CD14-positive monocyte (primary cell): ENCODE measurements at regions not wholly inside any gene's neighbourhood (a gene's known extent, or its start where the extent isn't known, plus 50 kb on each side); places are given as distances from the start of the nearest gene placed in this dataset.
"Not testable (repeated sequence)": the region's sequence is repeated elsewhere in the genome, so short reads cannot be mapped to it uniquely, and the experiment has no call there.

Experiments
- DNase-seq, 3 donors: peaks; one replicate each; pipeline ENCODE4 v3.0.0-alpha.2; 2011 to 2022
- H2AFZ ChIP-seq: 2 replicates; pipeline ENCODE4 v1.6.0; 2012; ENCODE audit warnings: mild to moderate bottlenecking, low read depth, low read length, inconsistent platforms; ENCODE audit not compliant: insufficient read depth, poor library complexity, severe bottlenecking
- H3K27ac ChIP-seq, 2 donors: 1 replicate in 1 of 2; 2 replicates in 1 of 2; pipeline ENCODE4 v1.5.1; 2012 to 2013; ENCODE audit warnings: low read length in 2 of 2, control low read depth in 1 of 2, inconsistent platforms in 1 of 2, low read depth in 1 of 2, mild to moderate bottlenecking in 1 of 2
- H3K27me3 ChIP-seq, 2 donors: one replicate each; pipeline versions ENCODE4 v1.6.0 to v1.6.1; 2011 to 2013; ENCODE audit warnings: low read length in 2 of 2; ENCODE audit not compliant: control insufficient read depth in 2 of 2, insufficient read depth in 2 of 2
- H3K36me3 ChIP-seq, 2 donors: replicated peaks in 1 of 2; 1 replicate in 1 of 2; 2 replicates in 1 of 2; pipeline versions ENCODE4 v1.5.1 to v1.6.1; 2012 to 2013; ENCODE audit warnings: low read length in 2 of 2, control low read depth in 1 of 2, inconsistent platforms in 1 of 2, mild to moderate bottlenecking in 1 of 2; ENCODE audit not compliant: insufficient read depth in 2 of 2, control insufficient read depth in 1 of 2
- H3K4me1 ChIP-seq, 2 donors: 1 replicate in 1 of 2; 2 replicates in 1 of 2; pipeline versions ENCODE4 v1.5.1 to v1.6.1; 2012 to 2013; ENCODE audit warnings: low read length in 2 of 2, control low read depth in 1 of 2, inconsistent platforms in 1 of 2, mild to moderate bottlenecking in 1 of 2, moderate library complexity in 1 of 2; ENCODE audit not compliant: insufficient read depth in 2 of 2, control insufficient read depth in 1 of 2
- H3K4me2 ChIP-seq: replicated peaks from 2 replicates; pipeline ENCODE3; 2012; ENCODE audit warnings: low read length, moderate library complexity, mild to moderate bottlenecking; ENCODE audit not compliant: poor library complexity, severe bottlenecking; ENCODE audit errors: extremely low read depth
- H3K4me3 ChIP-seq, 3 experiments: fragments of 200-600 bp in 1 of 3; sonication (generic) in 1 of 3; replicated peaks in 1 of 3; 1 replicate in 2 of 3; 2 replicates in 1 of 3; pipeline ENCODE4 v1.5.1; 2011 to 2013; ENCODE audit warnings: low read length in 3 of 3, mild to moderate bottlenecking in 3 of 3, control low read depth in 2 of 3, low read depth in 2 of 3, inconsistent platforms in 1 of 3, moderate library complexity in 1 of 3
- H3K79me2 ChIP-seq: 2 replicates; pipeline ENCODE4 v1.6.0; 2012; ENCODE audit warnings: mild to moderate bottlenecking, control low read depth, inconsistent platforms, low read length, moderate library complexity; ENCODE audit not compliant: insufficient read depth
- H3K9ac ChIP-seq: 2 replicates; pipeline ENCODE4 v1.6.0; 2017; ENCODE audit warnings: low read length, mild to moderate bottlenecking; ENCODE audit not compliant: insufficient read depth, poor library complexity, severe bottlenecking
- H3K9me3 ChIP-seq, 2 donors: replicated peaks in 1 of 2; 1 replicate in 1 of 2; 2 replicates in 1 of 2; pipeline versions ENCODE4 v1.5.1 to v1.6.1; 2012 to 2013; ENCODE audit warnings: low read length in 2 of 2, control low read depth in 1 of 2; ENCODE audit not compliant: control insufficient read depth in 1 of 2, insufficient read depth in 1 of 2
- H4K20me1 ChIP-seq: 2 replicates; pipeline ENCODE4 v1.6.0; 2012; ENCODE audit warnings: mild to moderate bottlenecking, low read length, control low read depth, moderate library complexity; ENCODE audit not compliant: insufficient read depth
- H3K27ac Mint-ChIP-seq, 7 donors: one replicate each; pipeline ENCODE4 v1.8.0; 2020; ENCODE audit warnings: mild to moderate bottlenecking in 7 of 7, mixed read lengths in 7 of 7, moderate library complexity in 6 of 7, inconsistent platforms in 2 of 7
- H3K27me3 Mint-ChIP-seq, 3 donors: one replicate each; pipeline ENCODE4 v1.8.0; 2021 to 2022; ENCODE audit warnings: low read depth in 3 of 3, mild to moderate bottlenecking in 3 of 3, mixed read lengths in 3 of 3, moderate library complexity in 3 of 3, inconsistent platforms in 1 of 3
- H3K36me3 Mint-ChIP-seq, 2 donors: one replicate each; pipeline ENCODE4 v1.8.0; 2020; ENCODE audit warnings: mixed read lengths in 2 of 2, inconsistent platforms in 1 of 2, mild to moderate bottlenecking in 1 of 2
- H3K4me1 Mint-ChIP-seq: one replicate; pipeline ENCODE4 v1.8.0; 2020; ENCODE audit warnings: mild to moderate bottlenecking, mixed read lengths
- H3K4me3 Mint-ChIP-seq, 2 donors: one replicate each; pipeline ENCODE4 v1.8.0; 2020; ENCODE audit warnings: mild to moderate bottlenecking in 2 of 2, mixed read lengths in 2 of 2, moderate library complexity in 1 of 2
- H3K9me3 Mint-ChIP-seq, 7 donors: one replicate each; pipeline ENCODE4 v1.8.0; 2020 to 2022; ENCODE audit warnings: mixed read lengths in 7 of 7, mild to moderate bottlenecking in 6 of 7, moderate library complexity in 6 of 7, inconsistent platforms in 2 of 7
- WGBS: methylation state at CpG from one replicate; pipeline ENCODE4 v1.1.5; 2013; ENCODE audit warnings: missing lambda C conversion rate; ENCODE audit not compliant: insufficient coverage; 5-methylcytosine and 5-hydroxymethylcytosine counted together
- intact Hi-C, 2 donors: fragments of 100-400 bp; cut with micrococcal nuclease; formaldehyde crosslinking; loops; one replicate each; pipeline versions ENCODE4 v1.15.0 to v1.15.1; 2023

DNA sequence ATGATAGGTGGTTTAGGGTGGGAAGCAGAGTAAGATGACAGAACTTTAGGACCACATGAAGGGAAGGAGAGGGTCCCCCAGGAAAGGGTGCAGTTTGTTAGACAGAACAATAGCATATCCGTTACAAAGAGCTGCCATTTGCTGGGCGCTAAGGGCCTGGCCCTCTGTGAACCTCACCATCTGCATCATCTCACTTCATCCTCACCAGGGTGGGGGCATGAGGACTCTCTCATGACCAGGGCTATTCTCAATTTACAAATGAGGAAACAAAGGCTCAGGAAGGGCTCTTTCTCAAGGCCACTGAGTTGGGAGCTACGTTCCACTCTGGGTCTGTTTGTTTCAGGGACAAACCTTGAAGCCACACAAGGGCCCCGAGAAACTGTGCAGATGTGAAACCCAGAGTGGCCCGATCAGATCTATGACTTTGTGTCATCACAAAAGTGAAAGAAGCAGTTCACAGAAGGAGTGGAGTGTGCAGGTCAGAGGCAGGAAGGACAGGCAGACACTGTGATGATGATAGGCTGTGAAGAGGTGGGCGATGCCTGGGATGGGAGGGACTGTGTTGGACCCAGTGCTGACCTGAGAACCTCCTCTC, 304.8 kb upstream of the PLGLB2 start:
- peaks cover 12 to 16% of the 10 kb centered on the region in 2 donors for H3K4me1 ChIP-seq
- H3K4me2 ChIP-seq, H3K9me3 Mint-ChIP-seq, H3K79me2 ChIP-seq, H3K9ac ChIP-seq, H3K27me3 Mint-ChIP-seq, DNase-seq, H3K36me3 ChIP-seq, H4K20me1 ChIP-seq, H3K27me3 ChIP-seq, H2AFZ ChIP-seq, H3K9me3 ChIP-seq, H3K4me3 ChIP-seq, H3K27ac ChIP-seq, H3K36me3 Mint-ChIP-seq, intact Hi-C loops, H3K4me3 Mint-ChIP-seq: not testable (repeated sequence)
- H3K4me1 Mint-ChIP-seq = peaks cover 16% of the 10 kb centered on the region
- no CpG with 5 or more reads among the region's 6 CpGs for WGBS
- peak overlapping the region in 1 of 7 donors; percentile 38 for H3K27ac Mint-ChIP-seq

DNA sequence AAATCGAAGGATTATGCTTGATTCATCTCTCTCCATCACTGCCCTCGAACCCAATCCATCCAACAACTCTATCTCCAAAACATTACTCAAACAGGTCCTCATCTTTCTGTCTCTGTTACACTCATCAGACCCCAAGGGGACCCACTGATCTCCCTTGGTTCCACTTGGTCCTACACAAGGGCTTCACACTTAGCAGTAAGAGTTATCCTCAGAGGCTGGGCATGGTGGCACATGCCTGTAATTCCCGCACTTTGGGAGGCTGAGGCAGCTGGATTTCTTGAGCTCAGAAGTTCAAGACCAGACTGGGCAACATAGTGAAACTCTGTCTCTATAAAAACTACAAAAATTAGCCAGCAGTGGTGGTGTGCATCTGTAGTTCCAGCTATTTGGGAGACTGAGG, 302.9 kb upstream of the PLGLB2 start:
- H3K36me3 ChIP-seq, H3K27ac ChIP-seq, H3K79me2 ChIP-seq, H3K4me2 ChIP-seq, intact Hi-C loops, H3K4me3 Mint-ChIP-seq, H4K20me1 ChIP-seq, H3K9me3 Mint-ChIP-seq, DNase-seq, H2AFZ ChIP-seq, H3K9ac ChIP-seq, H3K4me1 ChIP-seq, H3K9me3 ChIP-seq, H3K4me3 ChIP-seq, H3K27me3 Mint-ChIP-seq, H3K27me3 ChIP-seq, H3K36me3 Mint-ChIP-seq, H3K4me1 Mint-ChIP-seq: not testable (repeated sequence)
- H3K27ac Mint-ChIP-seq = peak overlapping the region in 2 of 7 donors; percentile 20 to 23
- no CpG with 5 or more reads among the region's 3 CpGs for WGBS

DNA sequence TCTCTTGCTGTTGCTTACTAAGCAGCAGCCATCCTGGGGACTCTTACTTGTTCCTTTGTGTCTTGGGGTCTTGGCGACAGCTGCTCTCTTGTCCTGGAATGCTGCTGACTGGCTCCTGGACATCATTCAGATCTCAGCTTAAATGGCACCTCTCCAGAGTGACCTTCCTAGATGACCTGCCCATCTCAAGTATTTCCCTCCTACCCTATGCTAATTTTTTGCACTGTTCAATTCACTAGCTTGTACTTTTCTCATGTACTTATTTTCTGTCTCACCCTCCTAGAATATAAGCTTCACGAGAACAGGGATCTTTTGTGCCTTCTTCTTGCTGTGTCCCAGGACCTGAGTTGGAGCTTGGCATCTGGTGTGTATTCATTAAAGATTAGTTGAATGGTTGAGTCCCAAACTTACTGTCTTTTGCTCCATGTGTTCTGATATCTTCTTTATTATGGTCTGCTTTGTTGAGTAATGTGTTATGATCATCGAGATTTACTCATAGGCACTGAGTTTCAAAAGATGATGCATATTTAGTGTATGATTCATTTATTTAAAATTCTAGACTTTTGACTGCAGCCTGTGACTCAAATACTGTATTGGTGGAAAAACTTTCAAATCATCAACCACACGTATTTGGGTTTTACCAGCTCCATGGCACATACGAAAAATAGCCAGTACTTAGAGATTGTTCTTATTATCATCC, 302.1 kb upstream of the PLGLB2 start:
- H3K36me3 Mint-ChIP-seq, H3K4me1 ChIP-seq, H3K4me3 Mint-ChIP-seq, DNase-seq, H3K9me3 ChIP-seq, H3K9ac ChIP-seq, H3K27me3 ChIP-seq, H3K4me3 ChIP-seq, H2AFZ ChIP-seq, H3K4me1 Mint-ChIP-seq, H3K27me3 Mint-ChIP-seq, H3K36me3 ChIP-seq, H3K27ac ChIP-seq, H3K79me2 ChIP-seq, intact Hi-C loops, H3K9me3 Mint-ChIP-seq, H3K4me2 ChIP-seq, H4K20me1 ChIP-seq: not testable (repeated sequence)
- WGBS = no CpG with 5 or more reads among the region's 5 CpGs
- peak overlapping the region in 2 of 7 donors; percentile 68 to 86 for H3K27ac Mint-ChIP-seq

GRCh38 chr2:87446313-87446696, 301.6 kb upstream of the PLGLB2 start:
- H3K4me1 Mint-ChIP-seq, H3K27ac Mint-ChIP-seq, H4K20me1 ChIP-seq, H3K4me3 ChIP-seq, H3K36me3 ChIP-seq, H3K27me3 Mint-ChIP-seq, H3K79me2 ChIP-seq, DNase-seq, intact Hi-C loops, H3K9me3 Mint-ChIP-seq, H3K9me3 ChIP-seq, H3K36me3 Mint-ChIP-seq, H3K27me3 ChIP-seq, H3K4me2 ChIP-seq, H3K9ac ChIP-seq, H2AFZ ChIP-seq, H3K4me1 ChIP-seq, H3K27ac ChIP-seq, H3K4me3 Mint-ChIP-seq: not testable (repeated sequence)
- WGBS = no CpG with 5 or more reads among the region's 1 CpG
